ENCODE measurements at regions not wholly inside any gene's neighbourhood (a gene's known extent, or its start where the extent isn't known, plus 50 kb on each side); places are given as distances from the start of the nearest gene placed in this dataset.

- Histone ChIP-seq H3K4me3 (no peak overlapping the region), H3K27me3 (ENCODE audit: low read depth) (no peaks in the 10 kb centered on the region), H3K4me1 (no peaks in the 10 kb centered on the region), H3K36me3 (no peaks in the 10 kb centered on the region), H3K9me3 (no peaks in the 10 kb centered on the region), H3K27ac (no peak overlapping the region)
- no peak for ATAC-seq
- DNase-seq, result no peak
- intact Hi-C loops (cut with DNase I), result no loop called here
- no peak for TF ChIP-seq CTCF (IDR thresholded peaks at IDR 0.05)
These were observed 247.8 kb downstream of the PRL start for GRCh38 chr6:22049002-22049401.

GRCh38 chr6:22053391-22053997 lies 243.3 kb downstream of the PRL start:
- H3K4me3 ChIP-seq, result no peak overlapping the region
- no peaks in the 10 kb centered on the region for H3K9me3 ChIP-seq
- no peaks in the 10 kb centered on the region for H3K4me1 ChIP-seq
- intact Hi-C loops (cut with DNase I), result no loop called here
- no peak overlapping the region for H3K27ac ChIP-seq
- H3K27me3 ChIP-seq (ENCODE audit: low read depth), result no peaks in the 10 kb centered on the region
- no peaks in the 10 kb centered on the region for H3K36me3 ChIP-seq
- no peak for DNase-seq
- no peak for ATAC-seq
- TF ChIP-seq CTCF (IDR thresholded peaks at IDR 0.05), result no peak

GRCh38 chr6:22056398-22056797 lies 240.4 kb downstream of the PRL start:
- no peak overlapping the region for H3K4me3 ChIP-seq
- no peaks in the 10 kb centered on the region for H3K36me3 ChIP-seq
- no peaks in the 10 kb centered on the region for H3K4me1 ChIP-seq
- intact Hi-C loops (cut with DNase I), result no loop called here
- no peaks in the 10 kb centered on the region for H3K9me3 ChIP-seq
- no peak overlapping the region for H3K27ac ChIP-seq
- no peak for TF ChIP-seq CTCF (IDR thresholded peaks at IDR 0.05)
- no peaks in the 10 kb centered on the region for H3K27me3 ChIP-seq (ENCODE audit: low read depth)
- ATAC-seq (no peak), DNase-seq (no peak)

- ATAC-seq, result no peak
- H3K4me3 ChIP-seq, result no peak overlapping the region
- H3K27me3 ChIP-seq (ENCODE audit: low read depth), result no peaks in the 10 kb centered on the region
- H3K36me3 ChIP-seq, result no peaks in the 10 kb centered on the region
- DNase-seq, result no peak
- TF ChIP-seq CTCF (IDR thresholded peaks at IDR 0.05), result no peak
- peaks cover 3% of the 10 kb centered on the region for H3K4me1 ChIP-seq
- intact Hi-C loops (cut with DNase I), result no loop called here
- no peak overlapping the region for H3K27ac ChIP-seq
- no peaks in the 10 kb centered on the region for H3K9me3 ChIP-seq
These were observed 238.9 kb downstream of the PRL start for GRCh38 chr6:22057962-22058361.

GRCh38 chr6:22059126-22059525 lies 237.7 kb downstream of the PRL start:
- ATAC-seq (no peak), DNase-seq (no peak)
- no peak for TF ChIP-seq CTCF (IDR thresholded peaks at IDR 0.05)
- Histone ChIP-seq H3K27me3 (ENCODE audit: low read depth) (no peaks in the 10 kb centered on the region), H3K4me3 (no peak overlapping the region), H3K9me3 (no peaks in the 10 kb centered on the region), H3K27ac (no peak overlapping the region), H3K36me3 (no peaks in the 10 kb centered on the region), H3K4me1 (peaks cover 11% of the 10 kb centered on the region)
- intact Hi-C loops (cut with DNase I), result no loop called here

GRCh38 chr6:22059946-22060345 lies 236.9 kb downstream of the PRL start:
- no peak for DNase-seq
- no peaks in the 10 kb centered on the region for H3K27me3 ChIP-seq (ENCODE audit: low read depth)
- no peak for TF ChIP-seq CTCF (IDR thresholded peaks at IDR 0.05)
- H3K4me3 ChIP-seq, result no peak overlapping the region
- intact Hi-C loops (cut with DNase I), result no loop called here
- H3K36me3 ChIP-seq, result no peaks in the 10 kb centered on the region
- H3K9me3 ChIP-seq, result no peaks in the 10 kb centered on the region
- peaks cover 11% of the 10 kb centered on the region for H3K4me1 ChIP-seq
- H3K27ac ChIP-seq, result no peak overlapping the region
- no peak for ATAC-seq

All from lower lobe of right lung (tissue), 2 donors.